ENCODE measurements at regions not wholly inside any gene's neighbourhood (a gene's known extent, or its start where the extent isn't known, plus 50 kb on each side); places are given as distances from the start of the nearest gene placed in this dataset.
"Not testable (repeated sequence)": the region's sequence is repeated elsewhere in the genome, so short reads cannot be mapped to it uniquely, and the experiment has no call there.

GRCh38 chr20:29743101-29743931 is 1514.1 kb upstream of the DEFB115 start:
- H2BK5ac ChIP-seq (ENCODE audit: low read length) = no peak overlapping the region
- H3K27me3 ChIP-seq (ENCODE audit: control insufficient read depth in 3 of 3, insufficient read depth in 3 of 3, low read depth in 1 of 3, low read length in 3 of 3) = no peaks in the 10 kb centered on the region
- H4K8ac ChIP-seq (ENCODE audit: low read depth, low read length) = no peak overlapping the region
- no peak overlapping the region for H3K14ac ChIP-seq (ENCODE audit: low read length)
- no peak overlapping the region for H3K9ac ChIP-seq (ENCODE audit: low read depth, low read length, poor library complexity)
- WGBS, 2 donors (ENCODE audit: extremely low coverage in 2 of 2, insufficient read length in 2 of 2, insufficient replicate concordance in 1 of 2) = no CpG with 5 or more reads among the region's 80 CpGs
- H3K79me1 ChIP-seq (ENCODE audit: low read depth, low read length) = peaks cover 5% of the 10 kb centered on the region
- no peaks in the 10 kb centered on the region for H3K36me3 ChIP-seq (replicated peaks in 1 of 2; ENCODE audit: control insufficient read depth in 2 of 2, insufficient read depth in 2 of 2, low read length in 2 of 2)
- no peak overlapping the region for H2AFZ ChIP-seq (ENCODE audit: low read length)
- H4K91ac ChIP-seq (ENCODE audit: low read depth, low read length, poor library complexity) = no peak overlapping the region
- H3K23ac ChIP-seq (ENCODE audit: low read depth, low read length, poor library complexity) = no peak overlapping the region
- H3K27ac ChIP-seq (replicated peaks; ENCODE audit: low read length) = no peak overlapping the region
- no peak overlapping the region for H3K4me2 ChIP-seq (ENCODE audit: insufficient read depth, low read length, poor library complexity, severe bottlenecking)
- DNase-seq (ENCODE audit: low spot score) = no peak
- peaks cover 4 to 8% of the 10 kb centered on the region in 2 donors for H3K9me3 ChIP-seq (replicated peaks in 1 of 2; ENCODE audit: control insufficient read depth in 2 of 2, insufficient read depth in 1 of 2, low read depth in 1 of 2, low read length in 2 of 2)
- no peak overlapping the region for H3K18ac ChIP-seq (ENCODE audit: low read length)
- H3K4ac ChIP-seq (ENCODE audit: low read length) = no peak overlapping the region
- no peak overlapping the region for H2BK15ac ChIP-seq (ENCODE audit: low read length)
- H3K4me3 ChIP-seq (ENCODE audit: low read length in 2 of 2) = no peak overlapping the region
- no peaks in the 10 kb centered on the region for H3K4me1 ChIP-seq (ENCODE audit: control insufficient read depth in 2 of 2, insufficient read depth in 1 of 2, low read depth in 1 of 2, low read length in 2 of 2)
- no peak overlapping the region for H2AK5ac ChIP-seq (ENCODE audit: low read depth, low read length)
- H2BK12ac ChIP-seq (ENCODE audit: low read length) = no peak overlapping the region
- H2BK120ac ChIP-seq (ENCODE audit: low read depth, low read length) = no peak overlapping the region

DNA sequence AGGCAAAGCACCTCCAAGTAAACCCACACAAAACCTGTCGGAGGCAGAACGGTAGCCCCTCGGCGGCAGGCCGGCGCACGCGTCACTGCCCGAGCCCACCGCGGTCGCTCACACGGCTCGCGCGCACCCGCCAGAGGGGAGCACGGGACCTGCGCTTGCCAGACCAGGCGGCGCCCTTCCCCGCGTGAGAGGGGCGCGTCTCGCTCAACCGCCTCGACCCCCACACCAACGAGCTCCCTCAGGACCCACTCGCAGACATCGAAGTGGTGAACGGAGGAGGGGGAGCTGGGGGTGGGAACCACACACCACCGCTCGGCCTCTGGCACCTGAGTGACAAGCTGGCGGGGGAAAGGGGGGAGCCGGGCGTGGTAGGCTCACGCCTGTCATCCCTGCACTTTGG is 1513.4 kb upstream of the DEFB115 start:
- Histone ChIP-seq H3K79me1 (ENCODE audit: low read depth, low read length) (peaks cover 5% of the 10 kb centered on the region), H4K91ac (ENCODE audit: low read depth, low read length, poor library complexity) (no peak overlapping the region), H2BK12ac (ENCODE audit: low read length) (no peak overlapping the region), H3K4ac (ENCODE audit: low read length) (no peak overlapping the region), H3K23ac (ENCODE audit: low read depth, low read length, poor library complexity) (no peak overlapping the region), H2AFZ (ENCODE audit: low read length) (no peak overlapping the region), H2AK5ac (ENCODE audit: low read depth, low read length) (no peak overlapping the region), H3K27me3 (ENCODE audit: control insufficient read depth in 3 of 3, insufficient read depth in 3 of 3, low read depth in 1 of 3, low read length in 3 of 3) (no peaks in the 10 kb centered on the region), H3K9ac (ENCODE audit: low read depth, low read length, poor library complexity) (no peak overlapping the region), H3K4me1 (ENCODE audit: control insufficient read depth in 2 of 2, insufficient read depth in 1 of 2, low read depth in 1 of 2, low read length in 2 of 2) (no peaks in the 10 kb centered on the region), H3K36me3 (replicated peaks in 1 of 2; ENCODE audit: control insufficient read depth in 2 of 2, insufficient read depth in 2 of 2, low read length in 2 of 2) (no peaks in the 10 kb centered on the region), H3K18ac (ENCODE audit: low read length) (no peak overlapping the region), H2BK15ac (ENCODE audit: low read length) (no peak overlapping the region), H3K4me3 (ENCODE audit: low read length in 2 of 2) (no peak overlapping the region), H3K27ac (replicated peaks; ENCODE audit: low read length) (no peak overlapping the region), H2BK5ac (ENCODE audit: low read length) (no peak overlapping the region), H3K14ac (ENCODE audit: low read length) (peak overlapping the region; percentile 21), H2BK120ac (ENCODE audit: low read depth, low read length) (no peak overlapping the region), H3K4me2 (ENCODE audit: insufficient read depth, low read length, poor library complexity, severe bottlenecking) (no peak overlapping the region), H4K8ac (ENCODE audit: low read depth, low read length) (no peak overlapping the region), H3K9me3 (replicated peaks in 1 of 2; ENCODE audit: control insufficient read depth in 2 of 2, insufficient read depth in 1 of 2, low read depth in 1 of 2, low read length in 2 of 2) (peaks cover 4 to 8% of the 10 kb centered on the region in 2 donors)
- whole genome bisulfite sequencing, 2 donors (ENCODE audit: extremely low coverage in 2 of 2, insufficient read length in 2 of 2, insufficient replicate concordance in 1 of 2) = no CpG with 5 or more reads among the region's 38 CpGs
- DNase-seq (ENCODE audit: low spot score) = no peak

GRCh38 chr20:29745534-29746245 is 1511.8 kb upstream of the DEFB115 start:
- WGBS, 2 donors (ENCODE audit: extremely low coverage in 2 of 2, insufficient read length in 2 of 2, insufficient replicate concordance in 1 of 2) = no CpG with 5 or more reads among the region's 26 CpGs
- H2BK12ac ChIP-seq (ENCODE audit: low read length); H3K4me2 ChIP-seq (ENCODE audit: insufficient read depth, low read length, poor library complexity, severe bottlenecking); H3K23ac ChIP-seq (ENCODE audit: low read depth, low read length, poor library complexity); H3K27me3 ChIP-seq (ENCODE audit: control insufficient read depth in 3 of 3, insufficient read depth in 3 of 3, low read depth in 1 of 3, low read length in 3 of 3); H3K9ac ChIP-seq (ENCODE audit: low read depth, low read length, poor library complexity); H2BK5ac ChIP-seq (ENCODE audit: low read length); H3K4ac ChIP-seq (ENCODE audit: low read length); H3K27ac ChIP-seq (replicated peaks; ENCODE audit: low read length); H3K4me3 ChIP-seq (ENCODE audit: low read length in 2 of 2); DNase-seq (ENCODE audit: low spot score); H4K91ac ChIP-seq (ENCODE audit: low read depth, low read length, poor library complexity); H3K9me3 ChIP-seq (replicated peaks in 1 of 2; ENCODE audit: control insufficient read depth in 2 of 2, insufficient read depth in 1 of 2, low read depth in 1 of 2, low read length in 2 of 2); H2BK120ac ChIP-seq (ENCODE audit: low read depth, low read length); H2AFZ ChIP-seq (ENCODE audit: low read length); H3K4me1 ChIP-seq (ENCODE audit: control insufficient read depth in 2 of 2, insufficient read depth in 1 of 2, low read depth in 1 of 2, low read length in 2 of 2); H3K36me3 ChIP-seq (replicated peaks in 1 of 2; ENCODE audit: control insufficient read depth in 2 of 2, insufficient read depth in 2 of 2, low read length in 2 of 2); H2BK15ac ChIP-seq (ENCODE audit: low read length); H3K79me1 ChIP-seq (ENCODE audit: low read depth, low read length); H2AK5ac ChIP-seq (ENCODE audit: low read depth, low read length); H3K18ac ChIP-seq (ENCODE audit: low read length); H4K8ac ChIP-seq (ENCODE audit: low read depth, low read length); H3K14ac ChIP-seq (ENCODE audit: low read length): not testable (repeated sequence)

GRCh38 chr20:29750268-29750899 is 1507.1 kb upstream of the DEFB115 start:
- Histone ChIP-seq H3K36me3 (replicated peaks in 1 of 2; ENCODE audit: control insufficient read depth in 2 of 2, insufficient read depth in 2 of 2, low read length in 2 of 2) (no peaks in the 10 kb centered on the region), H4K91ac (ENCODE audit: low read depth, low read length, poor library complexity) (no peak overlapping the region), H3K4me3 (ENCODE audit: low read length in 2 of 2) (no peak overlapping the region), H3K9me3 (replicated peaks in 1 of 2; ENCODE audit: control insufficient read depth in 2 of 2, insufficient read depth in 1 of 2, low read depth in 1 of 2, low read length in 2 of 2) (no peaks in the 10 kb centered on the region), H3K14ac (ENCODE audit: low read length) (no peak overlapping the region), H3K4me2 (ENCODE audit: insufficient read depth, low read length, poor library complexity, severe bottlenecking) (no peak overlapping the region), H3K9ac (ENCODE audit: low read depth, low read length, poor library complexity) (no peak overlapping the region), H2AK5ac (ENCODE audit: low read depth, low read length) (no peak overlapping the region), H3K4ac (ENCODE audit: low read length) (no peak overlapping the region), H2BK5ac (ENCODE audit: low read length) (no peak overlapping the region), H2BK12ac (ENCODE audit: low read length) (no peak overlapping the region), H2BK15ac (ENCODE audit: low read length) (no peak overlapping the region), H3K27ac (replicated peaks; ENCODE audit: low read length) (no peak overlapping the region), H2AFZ (ENCODE audit: low read length) (peak overlapping the region; percentile 22), H4K8ac (ENCODE audit: low read depth, low read length) (peak overlapping the region; percentile 17), H2BK120ac (ENCODE audit: low read depth, low read length) (no peak overlapping the region), H3K18ac (ENCODE audit: low read length) (no peak overlapping the region), H3K27me3 (ENCODE audit: control insufficient read depth in 3 of 3, insufficient read depth in 3 of 3, low read depth in 1 of 3, low read length in 3 of 3) (no peaks in the 10 kb centered on the region), H3K23ac (ENCODE audit: low read depth, low read length, poor library complexity) (no peak overlapping the region), H3K4me1 (ENCODE audit: control insufficient read depth in 2 of 2, insufficient read depth in 1 of 2, low read depth in 1 of 2, low read length in 2 of 2) (no peaks in the 10 kb centered on the region), H3K79me1 (ENCODE audit: low read depth, low read length) (no peaks in the 10 kb centered on the region)
- DNase-seq (ENCODE audit: low spot score) = no peak
- WGBS, 2 donors (ENCODE audit: extremely low coverage in 2 of 2, insufficient read length in 2 of 2, insufficient replicate concordance in 1 of 2) = no CpG with 5 or more reads among the region's 33 CpGs
